22Rv1 (cell line): ENCODE measurements at regions not wholly inside any gene's neighbourhood (a gene's known extent, or its start where the extent isn't known, plus 50 kb on each side); places are given as distances from the start of the nearest gene placed in this dataset.

Source experiments
- H3K27ac ChIP-seq: fragments of 450-650 bp; 2 replicates; pipeline ENCODE4 v1.5.1; 2017
- ZFX ChIP-seq: fragments of 450-650 bp; IDR thresholded peaks from 2 replicates; pipeline ENCODE4 v1.6.1; 2017; ENCODE audit warnings: antibody characterized with exemption, borderline replicate concordance
- TF ChIP-seq, protein P1 (sequence below): fragments of 450-650 bp; IDR thresholded peaks from 2 replicates; pipeline ENCODE4 v1.5.1; 2017; ENCODE audit warnings: mild to moderate bottlenecking

GRCh38 chr2:19804639-19805260, 97.0 kb downstream of the TTC32 start:
- no peak overlapping the region for H3K27ac ChIP-seq

GRCh38 chr2:19802086-19802841, 99.5 kb downstream of the TTC32 start:
- TF ChIP-seq, protein P1, sequence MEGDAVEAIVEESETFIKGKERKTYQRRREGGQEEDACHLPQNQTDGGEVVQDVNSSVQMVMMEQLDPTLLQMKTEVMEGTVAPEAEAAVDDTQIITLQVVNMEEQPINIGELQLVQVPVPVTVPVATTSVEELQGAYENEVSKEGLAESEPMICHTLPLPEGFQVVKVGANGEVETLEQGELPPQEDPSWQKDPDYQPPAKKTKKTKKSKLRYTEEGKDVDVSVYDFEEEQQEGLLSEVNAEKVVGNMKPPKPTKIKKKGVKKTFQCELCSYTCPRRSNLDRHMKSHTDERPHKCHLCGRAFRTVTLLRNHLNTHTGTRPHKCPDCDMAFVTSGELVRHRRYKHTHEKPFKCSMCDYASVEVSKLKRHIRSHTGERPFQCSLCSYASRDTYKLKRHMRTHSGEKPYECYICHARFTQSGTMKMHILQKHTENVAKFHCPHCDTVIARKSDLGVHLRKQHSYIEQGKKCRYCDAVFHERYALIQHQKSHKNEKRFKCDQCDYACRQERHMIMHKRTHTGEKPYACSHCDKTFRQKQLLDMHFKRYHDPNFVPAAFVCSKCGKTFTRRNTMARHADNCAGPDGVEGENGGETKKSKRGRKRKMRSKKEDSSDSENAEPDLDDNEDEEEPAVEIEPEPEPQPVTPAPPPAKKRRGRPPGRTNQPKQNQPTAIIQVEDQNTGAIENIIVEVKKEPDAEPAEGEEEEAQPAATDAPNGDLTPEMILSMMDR: no peak
- no peak for TF ChIP-seq ZFX
- H3K27ac ChIP-seq: no peak overlapping the region

More at GRCh38 chr2:19804639-19805260, 97.0 kb downstream of the TTC32 start:
- TF ChIP-seq, protein P1: no peak
- no peak for TF ChIP-seq ZFX

- TF ChIP-seq, protein P1: no peak
- no peak for TF ChIP-seq ZFX
- H3K27ac ChIP-seq: no peak overlapping the region
Observed at GRCh38 chr2:19801367-19802080, 100.3 kb downstream of the TTC32 start.

DNA sequence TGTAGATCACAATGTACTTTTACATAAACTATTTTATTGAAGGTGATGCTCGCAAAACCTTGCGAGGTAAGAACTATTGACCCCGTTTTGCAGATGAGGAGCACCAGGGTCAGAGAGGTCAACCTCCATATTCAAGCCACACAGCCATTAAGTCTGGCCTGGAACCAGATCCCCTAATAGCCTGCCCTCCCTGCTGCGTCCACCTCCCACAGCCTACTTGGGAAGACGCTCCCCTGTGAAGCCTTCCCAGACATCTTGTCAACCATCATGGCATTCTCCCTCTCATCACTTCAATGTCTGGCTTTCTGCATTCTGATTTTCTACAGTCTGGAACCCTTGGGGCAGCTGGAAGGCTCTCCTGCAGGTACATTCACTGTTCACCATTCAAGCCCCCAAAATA, 101.0 kb downstream of the TTC32 start:
- TF ChIP-seq ZFX: no peak
- TF ChIP-seq, protein P1: no peak
- H3K27ac ChIP-seq: no peak overlapping the region

- no peak overlapping the region for H3K27ac ChIP-seq
- TF ChIP-seq, protein P1: no peak
- TF ChIP-seq ZFX: no peak
Observed at GRCh38 chr2:19799881-19800780, 101.7 kb downstream of the TTC32 start.

DNA sequence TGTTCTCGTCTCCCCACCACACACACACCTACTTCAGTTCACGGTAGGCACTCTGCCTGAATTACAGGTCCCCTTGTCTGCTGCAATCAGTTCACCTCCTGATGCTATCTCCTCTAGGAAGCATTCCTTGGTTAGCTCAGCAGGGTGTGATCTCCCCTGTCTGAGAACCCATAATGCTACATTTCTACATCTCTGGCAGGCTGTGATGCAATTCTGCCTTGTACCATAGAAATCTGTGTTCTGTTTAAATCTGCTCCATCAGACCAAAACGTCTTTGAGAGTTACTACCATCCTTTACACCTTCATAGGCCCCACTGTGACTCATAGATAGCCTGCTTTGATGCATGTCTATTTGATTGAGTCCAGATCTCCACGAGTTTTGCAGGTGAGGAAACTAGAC, 103.9 kb downstream of the TTC32 start:
- H3K27ac ChIP-seq: no peak overlapping the region

More for the DNA sequence above, 103.9 kb downstream of the TTC32 start:
- TF ChIP-seq ZFX: no peak
- TF ChIP-seq, protein P1: no peak
